Choroid plexus epithelial cell (primary cell): ENCODE measurements at regions not wholly inside any gene's neighbourhood (a gene's known extent, or its start where the extent isn't known, plus 50 kb on each side); places are given as distances from the start of the nearest gene placed in this dataset.

Source experiments
- DNase-seq: peaks from one replicate; pipeline ENCODE4 v3.0.0-alpha.2; 2010; ENCODE audit warnings: low read depth
- H3K4me3 ChIP-seq: 2 replicates; pipeline ENCODE4 v1.5.1; 2011; ENCODE audit warnings: low read depth, mild to moderate bottlenecking, control low read depth, low read length, moderate library complexity
- TF ChIP-seq, protein P1 (sequence below): conservative IDR thresholded peaks from 2 replicates; pipeline ENCODE4 v1.5.1; 2011; ENCODE audit warnings: low read depth, mild to moderate bottlenecking, control low read depth, inconsistent platforms, low read length, moderate library complexity

DNA sequence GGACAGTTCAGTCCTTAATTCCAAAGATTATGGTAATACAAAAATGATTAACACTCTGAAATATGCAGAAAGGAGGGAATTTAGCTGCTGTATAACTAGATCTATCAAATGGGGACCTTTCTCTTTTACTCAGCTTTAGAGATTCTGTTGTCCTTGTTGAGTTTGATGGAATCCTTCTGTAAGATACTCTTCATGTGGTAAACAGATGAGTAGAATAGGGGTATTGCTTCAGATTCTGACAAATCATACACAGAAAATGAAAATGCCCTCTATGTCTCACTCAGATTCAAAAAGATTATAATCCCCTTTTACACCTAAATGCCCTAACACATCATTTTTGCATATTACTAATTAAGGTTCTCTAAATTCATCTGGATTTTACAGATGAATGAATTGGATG lies 50.7 kb downstream of the ARHGAP35 start:
- TF ChIP-seq, protein P1, sequence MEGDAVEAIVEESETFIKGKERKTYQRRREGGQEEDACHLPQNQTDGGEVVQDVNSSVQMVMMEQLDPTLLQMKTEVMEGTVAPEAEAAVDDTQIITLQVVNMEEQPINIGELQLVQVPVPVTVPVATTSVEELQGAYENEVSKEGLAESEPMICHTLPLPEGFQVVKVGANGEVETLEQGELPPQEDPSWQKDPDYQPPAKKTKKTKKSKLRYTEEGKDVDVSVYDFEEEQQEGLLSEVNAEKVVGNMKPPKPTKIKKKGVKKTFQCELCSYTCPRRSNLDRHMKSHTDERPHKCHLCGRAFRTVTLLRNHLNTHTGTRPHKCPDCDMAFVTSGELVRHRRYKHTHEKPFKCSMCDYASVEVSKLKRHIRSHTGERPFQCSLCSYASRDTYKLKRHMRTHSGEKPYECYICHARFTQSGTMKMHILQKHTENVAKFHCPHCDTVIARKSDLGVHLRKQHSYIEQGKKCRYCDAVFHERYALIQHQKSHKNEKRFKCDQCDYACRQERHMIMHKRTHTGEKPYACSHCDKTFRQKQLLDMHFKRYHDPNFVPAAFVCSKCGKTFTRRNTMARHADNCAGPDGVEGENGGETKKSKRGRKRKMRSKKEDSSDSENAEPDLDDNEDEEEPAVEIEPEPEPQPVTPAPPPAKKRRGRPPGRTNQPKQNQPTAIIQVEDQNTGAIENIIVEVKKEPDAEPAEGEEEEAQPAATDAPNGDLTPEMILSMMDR, result no peak
- H3K4me3 ChIP-seq, result no peak overlapping the region
- DNase-seq, result no peak

DNA sequence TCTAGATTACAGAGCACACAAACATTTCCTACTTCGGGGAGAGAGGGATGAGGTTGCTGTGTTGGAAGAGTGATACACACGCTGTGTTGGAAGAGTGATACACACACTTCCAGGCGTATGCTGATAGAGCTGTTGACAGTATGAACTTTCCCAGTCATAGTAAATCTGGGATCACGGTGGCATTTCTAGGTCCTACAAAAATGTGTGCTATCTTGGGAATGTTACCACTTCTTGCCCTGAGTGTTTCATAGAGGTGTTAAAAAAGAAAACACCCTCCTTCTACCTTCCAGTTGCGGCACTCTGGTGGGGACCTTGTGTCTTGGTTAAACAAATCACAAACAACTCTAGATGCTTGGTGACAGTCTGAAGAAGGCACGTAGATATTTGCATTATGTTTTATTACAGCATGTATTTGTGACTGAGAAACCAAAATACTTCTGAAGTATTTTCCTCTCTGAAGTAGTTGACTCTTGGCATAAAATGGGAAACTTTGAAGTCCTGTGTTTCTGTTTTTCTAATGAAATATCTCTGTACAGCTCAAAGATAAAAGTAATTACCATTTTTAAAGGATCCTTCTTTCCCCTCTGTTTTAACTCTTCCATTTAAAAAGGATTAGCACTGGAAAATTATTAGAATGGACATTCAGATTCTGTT lies 52.5 kb downstream of the ARHGAP35 start:
- TF ChIP-seq, protein P1, result no peak
- no peak for DNase-seq
- no peak overlapping the region for H3K4me3 ChIP-seq

DNA sequence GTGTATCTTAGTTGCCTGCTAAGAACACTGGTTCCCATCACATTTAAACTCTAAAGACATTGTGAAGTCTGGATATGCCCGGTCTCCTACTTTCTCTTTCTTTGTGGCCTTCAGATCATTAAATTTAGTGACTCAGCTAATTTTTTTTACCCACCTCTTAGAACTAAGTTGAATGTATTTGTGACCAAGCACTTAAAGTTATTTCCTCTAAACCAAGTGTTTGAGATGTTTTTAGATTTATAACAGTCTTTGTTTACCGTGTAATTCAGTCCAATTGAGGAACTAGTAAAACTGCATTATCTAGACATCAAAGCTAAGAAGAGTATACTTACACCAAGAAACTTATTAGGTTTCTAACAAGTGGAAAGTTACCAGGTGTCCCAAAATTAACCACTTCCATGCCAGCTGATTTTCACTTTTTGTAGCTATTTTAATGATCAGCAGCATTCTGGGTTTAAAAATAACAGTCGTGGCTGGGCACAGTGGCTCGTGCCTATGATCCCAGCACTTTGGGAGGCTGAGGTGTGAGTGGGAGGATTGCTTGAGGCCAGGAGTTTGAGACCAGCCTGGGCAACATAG lies 53.1 kb downstream of the ARHGAP35 start:
- DNase-seq, result peak; percentile 47
- TF ChIP-seq, protein P1, result no peak
- no peak overlapping the region for H3K4me3 ChIP-seq

DNA sequence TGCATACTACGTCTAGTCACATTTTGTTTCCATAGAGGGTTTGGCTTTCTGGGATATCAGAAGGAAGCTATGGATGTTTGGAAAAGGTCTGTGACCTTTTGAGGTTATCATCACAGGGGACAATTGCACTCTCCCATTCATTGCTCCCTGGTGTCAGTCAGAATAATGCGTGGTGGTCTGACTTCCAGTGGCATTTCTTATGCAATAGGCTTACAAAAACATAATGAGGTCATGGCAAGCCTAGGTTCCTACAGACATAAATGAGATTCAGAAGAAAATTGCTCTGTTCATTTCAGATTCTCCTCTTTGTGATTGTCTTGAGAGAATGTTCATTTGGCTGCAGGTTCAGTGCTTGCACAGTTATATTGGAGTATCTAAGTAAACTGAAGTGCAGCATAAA lies 54.6 kb downstream of the ARHGAP35 start:
- H3K4me3 ChIP-seq, result no peak overlapping the region
- TF ChIP-seq, protein P1, result no peak
- peak; percentile 50 for DNase-seq

DNA sequence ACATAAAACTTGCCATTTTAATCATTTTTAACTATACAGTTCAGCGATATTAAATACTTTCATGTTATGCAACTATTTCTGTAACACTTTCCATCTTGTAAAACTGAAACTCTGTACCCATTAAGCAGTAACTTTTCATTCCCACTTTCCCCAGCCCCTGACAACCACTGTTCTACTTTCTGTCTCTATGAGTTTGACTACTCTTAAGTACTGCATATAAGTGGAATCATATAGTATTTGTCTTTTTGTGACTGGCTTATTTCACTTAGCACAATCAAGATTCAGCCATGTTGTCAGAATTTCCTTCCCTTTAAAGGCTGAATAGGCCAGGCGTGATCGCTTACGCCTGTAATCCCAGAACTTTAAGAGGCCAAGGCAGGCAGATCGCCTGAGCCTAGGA lies 56.2 kb downstream of the ARHGAP35 start:
- TF ChIP-seq, protein P1, result no peak
- H3K4me3 ChIP-seq, result no peak overlapping the region
- DNase-seq, result no peak

DNA sequence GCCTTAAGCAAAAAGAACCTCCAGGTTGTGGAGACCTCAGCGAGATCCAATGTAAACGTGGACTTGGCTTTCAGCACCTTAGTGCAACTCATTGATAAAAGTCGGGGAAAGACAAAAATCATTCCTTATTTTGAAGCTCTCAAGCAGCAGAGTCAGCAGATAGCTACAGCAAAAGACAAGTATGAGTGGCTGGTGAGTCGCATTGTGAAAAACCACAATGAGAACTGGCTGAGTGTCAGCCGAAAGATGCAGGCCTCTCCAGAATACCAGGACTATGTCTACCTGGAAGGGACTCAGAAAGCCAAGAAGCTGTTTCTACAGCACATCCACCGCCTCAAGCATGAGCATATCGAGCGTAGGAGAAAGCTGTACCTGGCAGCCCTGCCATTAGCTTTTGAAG lies 58.5 kb downstream of the ARHGAP35 start:
- peak; percentile 39 for DNase-seq
- TF ChIP-seq, protein P1, result no peak
- no peak overlapping the region for H3K4me3 ChIP-seq

DNA sequence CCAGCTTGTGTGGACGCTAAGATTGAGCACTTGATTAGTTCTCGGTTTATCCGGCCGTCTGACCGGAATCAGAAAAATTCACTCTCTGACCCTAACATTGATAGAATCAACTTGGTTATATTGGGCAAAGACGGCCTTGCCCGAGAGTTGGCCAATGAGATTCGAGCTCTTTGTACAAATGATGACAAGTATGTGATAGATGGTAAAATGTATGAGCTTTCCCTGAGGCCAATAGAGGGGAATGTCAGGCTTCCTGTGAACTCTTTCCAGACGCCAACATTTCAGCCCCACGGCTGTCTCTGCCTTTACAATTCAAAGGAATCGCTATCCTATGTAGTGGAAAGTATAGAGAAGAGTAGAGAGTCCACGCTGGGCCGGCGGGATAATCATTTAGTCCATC lies 59.6 kb downstream of the ARHGAP35 start:
- no peak for DNase-seq

More for the DNA sequence above, 59.6 kb downstream of the ARHGAP35 start:
- no peak overlapping the region for H3K4me3 ChIP-seq
- TF ChIP-seq, protein P1, result no peak
